ENCODE measurements at regions not wholly inside any gene's neighbourhood (a gene's known extent, or its start where the extent isn't known, plus 50 kb on each side); places are given as distances from the start of the nearest gene placed in this dataset.

DNA sequence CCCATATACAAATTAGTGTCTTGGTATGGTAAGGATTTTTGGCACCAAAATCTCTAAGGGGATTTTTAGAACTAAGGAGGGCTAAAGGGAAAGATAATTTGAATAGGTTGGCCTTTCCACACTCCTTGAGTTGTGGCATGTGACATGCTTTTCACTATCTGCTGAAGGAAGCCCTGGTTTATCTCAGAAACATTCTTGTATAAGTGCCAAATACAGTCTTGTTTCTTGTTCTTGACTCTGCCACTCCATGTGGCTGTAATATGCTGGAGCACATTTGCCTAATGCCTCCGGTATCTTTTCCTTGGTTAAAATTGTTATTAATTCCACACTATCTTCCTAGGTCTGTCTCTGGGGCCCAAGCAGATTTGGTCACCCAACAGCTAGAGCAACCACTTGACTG, 457.0 kb downstream of the USP25 start:
- TF ChIP-seq, protein P1, sequence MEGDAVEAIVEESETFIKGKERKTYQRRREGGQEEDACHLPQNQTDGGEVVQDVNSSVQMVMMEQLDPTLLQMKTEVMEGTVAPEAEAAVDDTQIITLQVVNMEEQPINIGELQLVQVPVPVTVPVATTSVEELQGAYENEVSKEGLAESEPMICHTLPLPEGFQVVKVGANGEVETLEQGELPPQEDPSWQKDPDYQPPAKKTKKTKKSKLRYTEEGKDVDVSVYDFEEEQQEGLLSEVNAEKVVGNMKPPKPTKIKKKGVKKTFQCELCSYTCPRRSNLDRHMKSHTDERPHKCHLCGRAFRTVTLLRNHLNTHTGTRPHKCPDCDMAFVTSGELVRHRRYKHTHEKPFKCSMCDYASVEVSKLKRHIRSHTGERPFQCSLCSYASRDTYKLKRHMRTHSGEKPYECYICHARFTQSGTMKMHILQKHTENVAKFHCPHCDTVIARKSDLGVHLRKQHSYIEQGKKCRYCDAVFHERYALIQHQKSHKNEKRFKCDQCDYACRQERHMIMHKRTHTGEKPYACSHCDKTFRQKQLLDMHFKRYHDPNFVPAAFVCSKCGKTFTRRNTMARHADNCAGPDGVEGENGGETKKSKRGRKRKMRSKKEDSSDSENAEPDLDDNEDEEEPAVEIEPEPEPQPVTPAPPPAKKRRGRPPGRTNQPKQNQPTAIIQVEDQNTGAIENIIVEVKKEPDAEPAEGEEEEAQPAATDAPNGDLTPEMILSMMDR (conservative IDR thresholded peaks at IDR 0.05; ENCODE audit: low read depth, low read length) = no peak
- TF ChIP-seq EZH2 (IDR thresholded peaks at IDR 0.05; ENCODE audit: borderline replicate concordance, low read depth, low read length, poor library complexity, severe bottlenecking) = no peak

Data from A673 (cell line).